GM19328 (cell line): ENCODE measurements at regions not wholly inside any gene's neighbourhood (a gene's known extent, or its start where the extent isn't known, plus 50 kb on each side); places are given as distances from the start of the nearest gene placed in this dataset.

ENCODE experiments used
- ATAC-seq: cut with Tn5 transposase; IDR thresholded peaks from one replicate; pipeline ENCODE4 v1.9.1; 2021; ENCODE audit warnings: mild to moderate bottlenecking, moderate library complexity; ENCODE audit not compliant: unreplicated experiment

DNA sequence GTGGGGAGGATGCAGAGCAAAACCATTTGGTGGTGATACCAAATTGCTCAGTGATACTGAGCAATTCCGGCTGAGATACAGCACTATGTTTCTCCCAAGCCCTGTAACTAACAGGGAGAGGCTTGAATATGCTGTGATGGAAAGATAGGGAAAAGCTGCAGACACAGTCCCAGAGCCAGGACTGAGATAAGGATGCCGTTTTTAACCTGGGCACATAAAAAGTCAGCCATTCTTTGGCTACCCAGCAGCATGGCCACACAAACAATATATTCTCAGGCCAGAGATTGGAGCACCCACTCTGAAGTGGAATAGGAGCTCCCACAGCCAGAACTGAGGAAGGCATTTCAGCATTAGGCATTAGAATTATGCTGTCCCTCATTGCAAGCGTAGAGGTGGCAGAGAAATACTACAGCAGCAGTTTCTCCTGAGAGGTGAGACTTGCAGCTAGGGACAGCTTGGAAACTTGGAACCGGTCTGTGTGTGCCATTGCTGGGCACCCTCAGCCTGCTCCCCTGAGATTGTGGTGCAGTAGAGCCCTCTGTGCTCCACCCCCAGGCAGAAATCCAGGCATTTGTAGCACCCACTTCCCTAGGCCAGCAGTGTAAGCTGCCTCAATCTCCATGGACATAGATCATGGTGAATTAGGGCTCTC, 346.5 kb downstream of the TMEM135 start:
- no peak for ATAC-seq

DNA sequence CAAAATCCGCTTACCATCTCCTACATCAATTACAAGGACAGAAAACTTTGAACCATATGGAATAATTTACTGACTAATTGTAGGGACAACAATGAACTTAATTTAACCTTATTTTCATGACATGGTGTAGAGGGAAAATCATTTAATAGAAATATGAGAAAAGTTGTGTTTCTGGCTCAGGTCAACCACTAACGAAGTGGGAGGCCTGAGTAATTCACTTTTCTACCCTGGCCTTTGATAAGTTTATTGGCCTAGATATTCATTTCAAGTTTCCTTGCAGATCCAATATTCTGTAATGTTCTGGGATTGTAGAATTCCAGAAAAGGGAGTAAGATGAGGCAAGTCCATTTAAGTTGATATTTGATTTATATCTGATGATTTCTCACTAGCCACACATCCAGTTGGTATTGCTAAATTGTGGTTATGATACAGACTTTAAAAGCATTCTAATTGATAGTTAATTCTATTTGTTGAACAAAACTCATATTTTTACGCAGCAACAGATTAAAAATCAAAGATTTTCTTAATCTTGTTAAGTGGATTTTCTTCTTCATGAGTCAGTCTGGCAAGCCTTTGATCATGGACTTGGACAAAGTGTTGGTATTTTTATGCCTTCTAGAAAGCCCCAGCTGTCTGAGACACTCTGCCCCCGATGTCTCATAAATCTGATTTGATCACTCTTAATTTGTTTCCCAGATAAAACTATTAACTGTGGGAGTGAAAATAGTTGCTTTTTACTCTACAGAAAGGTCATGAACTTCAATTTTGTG, 336.5 kb downstream of the TMEM135 start:
- ATAC-seq, result no peak
